Brain microvascular endothelial cell (primary cell): ENCODE measurements at regions not wholly inside any gene's neighbourhood (a gene's known extent, or its start where the extent isn't known, plus 50 kb on each side); places are given as distances from the start of the nearest gene placed in this dataset.

Source experiments
- DNase-seq: peaks from one replicate; pipeline ENCODE4 v3.0.0-alpha.2; 2020
- H3K27ac ChIP-seq: fragments of 250-450 bp; sonication (Bioruptor Pico); 2 replicates; pipeline ENCODE4 v1.5.1; 2020; ENCODE audit warnings: mild to moderate bottlenecking, moderate library complexity
- H3K27me3 ChIP-seq: fragments of 250-450 bp; sonication (Bioruptor Pico); replicated peaks from 2 replicates; pipeline ENCODE4 v1.5.1; 2020; ENCODE audit warnings: mild to moderate bottlenecking
- H3K36me3 ChIP-seq: fragments of 250-450 bp; sonication (Bioruptor Pico); replicated peaks from 2 replicates; pipeline ENCODE4 v1.5.1; 2020; ENCODE audit warnings: mild to moderate bottlenecking
- H3K4me3 ChIP-seq: 2 replicates; pipeline ENCODE4 v1.5.1; 2011; ENCODE audit warnings: low read depth, mild to moderate bottlenecking, control low read depth, low read length, moderate library complexity
- CTCF ChIP-seq: IDR thresholded peaks from 2 replicates; pipeline ENCODE4 v1.5.1; 2011; ENCODE audit warnings: low read depth, mild to moderate bottlenecking, moderate library complexity, low read length, control low read depth, inconsistent platforms; ENCODE audit errors: missing control alignments
- in situ Hi-C: cut with HindIII; loops from 2 replicates; pipeline ENCODE4 v1.10.0; 2017; ENCODE audit warnings: low sequenced_read_pairs, low pct_ligation_motif_present

- Histone ChIP-seq H3K4me3 (no peak overlapping the region), H3K27ac (no peak overlapping the region), H3K36me3 (no peaks in the 10 kb centered on the region), H3K27me3 (no peaks in the 10 kb centered on the region)
- DNase-seq = no peak
- in situ Hi-C loops = no loop called here
- no peak for TF ChIP-seq CTCF
These were observed 116.2 kb downstream of the NSUN3 start for GRCh38 chr3:94179059-94179458.

- Histone ChIP-seq H3K36me3 (no peaks in the 10 kb centered on the region), H3K27ac (no peak overlapping the region), H3K4me3 (no peak overlapping the region), H3K27me3 (no peaks in the 10 kb centered on the region)
- DNase-seq = no peak
- no peak for TF ChIP-seq CTCF
- in situ Hi-C loops = no loop called here
These were observed 120.7 kb downstream of the NSUN3 start for GRCh38 chr3:94183551-94183950.

GRCh38 chr3:94184781-94185180 is 121.9 kb downstream of the NSUN3 start:
- Histone ChIP-seq H3K27me3 (no peaks in the 10 kb centered on the region), H3K36me3 (no peaks in the 10 kb centered on the region), H3K27ac (peak overlapping the region; percentile 38), H3K4me3 (no peak overlapping the region)
- no peak for TF ChIP-seq CTCF
- DNase-seq = peak; percentile 11
- in situ Hi-C loops = no loop called here

- TF ChIP-seq CTCF = no peak
- in situ Hi-C loops = no loop called here
- Histone ChIP-seq H3K27me3 (no peaks in the 10 kb centered on the region), H3K27ac (peak overlapping the region; percentile 13), H3K36me3 (no peaks in the 10 kb centered on the region), H3K4me3 (no peak overlapping the region)
- DNase-seq = peak; percentile 13
These were observed 122.9 kb downstream of the NSUN3 start for GRCh38 chr3:94185753-94186152.

GRCh38 chr3:94187697-94188096 is 124.8 kb downstream of the NSUN3 start:
- H3K27ac ChIP-seq = no peak overlapping the region
- TF ChIP-seq CTCF = no peak
- H3K4me3 ChIP-seq = no peak overlapping the region
- DNase-seq = no peak
- in situ Hi-C loops = no loop called here
- H3K36me3 ChIP-seq = no peaks in the 10 kb centered on the region
- no peaks in the 10 kb centered on the region for H3K27me3 ChIP-seq

- Histone ChIP-seq H3K27ac (no peak overlapping the region), H3K27me3 (no peaks in the 10 kb centered on the region), H3K36me3 (no peaks in the 10 kb centered on the region), H3K4me3 (no peak overlapping the region)
- in situ Hi-C loops = no loop called here
- no peak for TF ChIP-seq CTCF
- no peak for DNase-seq
These were observed 132.5 kb downstream of the NSUN3 start for GRCh38 chr3:94195381-94195780.
